SK-N-SH (cell line): ENCODE measurements at regions not wholly inside any gene's neighbourhood (a gene's known extent, or its start where the extent isn't known, plus 50 kb on each side); places are given as distances from the start of the nearest gene placed in this dataset.

Experiments used
- CTCF ChIA-PET: fragments of 300-600, 350-600 bp; formaldehyde crosslinking; extraction: SDS; loops from one replicate; lab custom pipeline; 2021; lab: Yijun Ruan, JAX
- POLR2A ChIA-PET: fragments of 350-600 bp; sonication (Branson Sonifier 250); formaldehyde crosslinking; extraction: SDS; loops from one replicate; lab custom pipeline; 2020; ENCODE audit warnings: antibody characterized with exemption, inconsistent platforms; lab: Yijun Ruan, JAX
- DNase-seq: peaks from one replicate; pipeline ENCODE4 v3.0.0; 2012
- H2AFZ ChIP-seq: fragments of 200-600 bp; sonication (generic); 2 replicates; pipeline ENCODE4 v1.8.1; 2016; ENCODE audit warnings: antibody characterized with exemption, mild to moderate bottlenecking, low read depth
- H3F3A ChIP-seq: fragments of 200-600 bp; sonication (generic); replicated peaks from 2 replicates; pipeline ENCODE3; 2016; ENCODE audit warnings: antibody characterized with exemption, mild to moderate bottlenecking; ENCODE audit not compliant: insufficient read depth
- H3K27ac ChIP-seq, 2 experiments: fragments of 200-500 bp in 1 of 2; fragments of 200-600 bp in 1 of 2; sonication (Bioruptor generic) in 1 of 2; sonication (generic), shearing (Covaris generic) in 1 of 2; 2 replicates each; pipeline versions ENCODE4 v1.5.1 to v1.6.1; 2014 to 2016; ENCODE audit warnings: low read depth in 2 of 2, inconsistent platforms in 1 of 2, low read length in 1 of 2, mild to moderate bottlenecking in 1 of 2, mixed read lengths in 1 of 2
- H3K27me3 ChIP-seq: fragments of 200-600 bp; sonication (generic), shearing (Covaris generic); 2 replicates; pipeline ENCODE4 v1.6.1; 2016; ENCODE audit warnings: mixed run types; ENCODE audit not compliant: insufficient read depth
- H3K36me3 ChIP-seq, 2 experiments: fragments of 200-500 bp in 1 of 2; fragments of 200-600 bp in 1 of 2; sonication (Bioruptor generic) in 1 of 2; sonication (generic) in 1 of 2; replicated peaks in 1 of 2; 2 replicates each; pipeline versions ENCODE3 to v1.5.1; 2014 to 2016; ENCODE audit warnings: low read length in 1 of 2, mild to moderate bottlenecking in 1 of 2; ENCODE audit not compliant: insufficient read depth in 2 of 2, control insufficient read depth in 1 of 2
- H3K4me1 ChIP-seq, 2 experiments: fragments of 200-500 bp in 1 of 2; fragments of 200-600 bp in 1 of 2; sonication (Bioruptor generic) in 1 of 2; sonication (generic), shearing (Covaris generic) in 1 of 2; 2 replicates each; pipeline versions ENCODE4 v1.5.1 to v1.6.1; 2014 to 2016; ENCODE audit warnings: low read depth in 1 of 2, low read length in 1 of 2, mixed run types in 1 of 2; ENCODE audit not compliant: insufficient read depth in 2 of 2, control insufficient read depth in 1 of 2
- H3K4me2 ChIP-seq: fragments of 200-600 bp; sonication (generic), shearing (Covaris generic); 2 replicates; pipeline ENCODE4 v1.6.1; 2017; ENCODE audit warnings: mixed run types
- H3K4me3 ChIP-seq, 2 experiments: fragments of 200-500 bp in 1 of 2; fragments of 200-600 bp in 1 of 2; sonication (Bioruptor generic) in 1 of 2; sonication (generic), shearing (Covaris generic) in 1 of 2; 2 replicates each; pipeline versions ENCODE4 v1.5.1 to v1.8.1; 2014 to 2016; ENCODE audit warnings: low read depth in 2 of 2, inconsistent platforms in 1 of 2, low read length in 1 of 2, mild to moderate bottlenecking in 1 of 2, mixed read lengths in 1 of 2, moderate library complexity in 1 of 2
- H3K79me2 ChIP-seq: fragments of 200-600 bp; sonication (generic); 2 replicates; pipeline ENCODE4 v1.8.1; 2017; ENCODE audit warnings: mild to moderate bottlenecking; ENCODE audit not compliant: insufficient read depth
- H3K9ac ChIP-seq: fragments of 200-600 bp; sonication (generic); 2 replicates; pipeline ENCODE4 v1.6.1; 2017; ENCODE audit warnings: mixed run types
- H3K9me2 ChIP-seq: fragments of 200-600 bp; sonication (generic); 2 replicates; pipeline ENCODE4 v1.6.1; 2017; ENCODE audit warnings: mixed run types
- H3K9me3 ChIP-seq: fragments of 200-600 bp; sonication (generic); 2 replicates; pipeline ENCODE4 v1.6.1; 2017; ENCODE audit warnings: mixed run types, mild to moderate bottlenecking, moderate library complexity
- H4K20me1 ChIP-seq: fragments of 200-600 bp; sonication (generic); 2 replicates; pipeline ENCODE4 v1.6.1; 2017; ENCODE audit warnings: mild to moderate bottlenecking, mixed run types; ENCODE audit not compliant: insufficient read depth
- CTCF ChIP-seq: fragments of 200-600 bp; sonication (generic); IDR thresholded peaks from 2 replicates; pipeline ENCODE4 v1.6.1; 2017; ENCODE audit warnings: antibody characterized with exemption, mild to moderate bottlenecking, moderate library complexity
- GATA2 ChIP-seq: sonication (generic); formaldehyde crosslinking; IDR thresholded peaks from 2 replicates; pipeline ENCODE4 v1.5.0; 2020; ENCODE audit warnings: mild to moderate bottlenecking, missing genetic modification reagents
- JUND ChIP-seq: IDR thresholded peaks from 2 replicates; pipeline ENCODE4 v1.4.0; 2012
- MXI1 ChIP-seq: IDR thresholded peaks from 2 replicates; pipeline ENCODE4 v1.6.1; 2012; ENCODE audit warnings: mild to moderate bottlenecking, low read depth, low read length, improper control_type of control experiment
- REST ChIP-seq: IDR thresholded peaks from 2 replicates; pipeline ENCODE4 v1.6.1; 2012; ENCODE audit warnings: mild to moderate bottlenecking, low read depth, low read length, moderate library complexity
- WGBS: methylation state at CpG from one replicate; pipeline ENCODE4 v1.1.6; 2017; ENCODE audit warnings: low lambda C conversion rate; 5-methylcytosine and 5-hydroxymethylcytosine counted together

- TF ChIP-seq GATA2 (CRISPR knock-in tag) = peak; percentile 43; the same call in 1 of the 2 replicates
- TF ChIP-seq JUND = no peak
- TF ChIP-seq, all 33 proteins: peak for 1
- no peaks in the 10 kb centered on the region for H3K9me2 ChIP-seq
- peaks cover 0 to 12% of the 10 kb centered on the region in 2 experiments; a peak in 2 of 4 replicates for H3K4me1 ChIP-seq
- ChIA-PET POLR2A (no interaction called here), CTCF (interaction anchor here (1.2 kb wide), 1 partner anchor 15 kb away, joined by 4 read pairs; no protein-coding TSS in a partner anchor)
- no peaks in the 10 kb centered on the region for H3K79me2 ChIP-seq
- no peaks in the 10 kb centered on the region for H3K36me3 ChIP-seq
- DNase-seq = no peak
- H3K27ac ChIP-seq = peak overlapping the region in 1 of 2 experiments; percentile 39; a peak in 1 of 4 replicates
- no peak overlapping the region for H3K4me3 ChIP-seq
- H3K9ac ChIP-seq = no peak overlapping the region
- no peak overlapping the region for H3K4me2 ChIP-seq
- no peak overlapping the region for H2AFZ ChIP-seq
- no peaks in the 10 kb centered on the region; the same call in 1 of the 2 replicates for H3K9me3 ChIP-seq
- no peaks in the 10 kb centered on the region for H3K27me3 ChIP-seq
- no peaks in the 10 kb centered on the region for H3F3A ChIP-seq
- H4K20me1 ChIP-seq = no peaks in the 10 kb centered on the region
Observed at GRCh38 chr2:22279541-22279940, 1105.4 kb upstream of the KLHL29 start.

- Histone ChIP-seq H3K27ac (peak overlapping the region in 1 of 2 experiments; percentile 73; a peak in 2 of 4 replicates), H3K79me2 (no peaks in the 10 kb centered on the region), H3K4me1 (peaks cover 0 to 12% of the 10 kb centered on the region in 2 experiments; a peak in 2 of 4 replicates), H3K9me3 (no peaks in the 10 kb centered on the region; the same call in 1 of the 2 replicates), H3K27me3 (no peaks in the 10 kb centered on the region), H3K9me2 (no peaks in the 10 kb centered on the region), H3K4me2 (no peak overlapping the region), H3F3A (no peaks in the 10 kb centered on the region), H2AFZ (no peak overlapping the region), H3K36me3 (no peaks in the 10 kb centered on the region), H4K20me1 (no peaks in the 10 kb centered on the region), H3K4me3 (no peak overlapping the region), H3K9ac (no peak overlapping the region)
- POLR2A ChIA-PET = interaction anchor here (0.6 kb wide), 1 partner anchor 1798 kb away, joined by 3 read pairs; no protein-coding TSS in a partner anchor
- peak; percentile 56; the same call in 1 of the 2 replicates for TF ChIP-seq MXI1
- no peak for TF ChIP-seq CTCF
- TF ChIP-seq REST = no peak
- peak; percentile 31 for DNase-seq
- CTCF ChIA-PET = interaction anchor here (0.8 to 1.3 kb wide), 3 partner anchors 12 to 672 kb away, joined by 3 read pairs; no protein-coding TSS in a partner anchor
- 10% methylated on average over 4 of the region's 4 CpGs for WGBS
Observed at GRCh38 chr2:22281033-22281432, 1103.9 kb upstream of the KLHL29 start.
